ENCODE measurements at regions not wholly inside any gene's neighbourhood (a gene's known extent, or its start where the extent isn't known, plus 50 kb on each side); places are given as distances from the start of the nearest gene placed in this dataset.

GRCh38 chr2:219727771-219728429, 100.5 kb downstream of the SLC4A3 start:
- TF ChIP-seq CTCF (IDR thresholded peaks at IDR 0.05): no peak
- no peak for TF ChIP-seq POLR2AphosphoS5 (IDR thresholded peaks at IDR 0.05)
- no peak for TF ChIP-seq POLR2A (IDR thresholded peaks at IDR 0.05)
